ENCODE measurements at regions not wholly inside any gene's neighbourhood (a gene's known extent, or its start where the extent isn't known, plus 50 kb on each side); places are given as distances from the start of the nearest gene placed in this dataset.

GRCh38 chr3:124158168-124158881 is 166.4 kb upstream of the ROPN1 start:
- ChIA-PET POLR2A (no interaction called here), CTCF (ENCODE audit: low intra/inter-chr PET ratio, low total read pairs) (no interaction called here)
- FAIRE-seq, result no peak
- Histone ChIP-seq H2AFZ (ENCODE audit: low read length) (no peak overlapping the region), H3K4me2 (ENCODE audit: low read depth, low read length) (no peak overlapping the region), H3K27me3 (ENCODE audit: control insufficient read depth in 1 of 2, insufficient read depth in 2 of 2, low read length in 2 of 2) (no peaks in the 10 kb centered on the region), H4K20me1 (ENCODE audit: insufficient read depth, low read length) (0 out of 2 replicates have a peak, but pooled peaks cover 4% of the 10 kb centered on the region), H3K27ac (ENCODE audit: extremely low read length, insufficient read depth, low read length) (no peak overlapping the region), H3K4me1 (ENCODE audit: insufficient read depth, low read length) (peaks cover 9% of the 10 kb centered on the region), H3K9ac (ENCODE audit: insufficient read depth, low read depth, low read length) (no peak overlapping the region), H3K79me2 (ENCODE audit: insufficient read depth, low read length) (no peaks in the 10 kb centered on the region), H3K36me3 (replicated peaks in 1 of 2; ENCODE audit: control insufficient read depth in 1 of 2, insufficient read depth in 2 of 2, low read length in 2 of 2) (no peaks in the 10 kb centered on the region), H3K9me3 (ENCODE audit: low read length) (no peaks in the 10 kb centered on the region), H3K4me3 (replicated peaks in 1 of 3; ENCODE audit: insufficient read depth in 1 of 3, low read depth in 2 of 3, low read length in 3 of 3) (no peak overlapping the region)
- intact Hi-C loops (cut with micrococcal nuclease; ENCODE audit: unreplicated experiment), result no loop called here
- in situ Hi-C loops (cut with HindIII; ENCODE audit: extremely low pct_ligation_motif_present, low pct_unique_long_range_greater_than_20kb), result no loop called here
- WGBS (ENCODE audit: low lambda C conversion rate), result 18% methylated on average over 5 of the region's 5 CpGs
- DNase-seq (ENCODE audit: low spot score), result no peak
- BruUV-seq (replicated peaks), result no TSS peak
- ATAC-seq, result no peak
- TF ChIP-seq, protein P1, sequence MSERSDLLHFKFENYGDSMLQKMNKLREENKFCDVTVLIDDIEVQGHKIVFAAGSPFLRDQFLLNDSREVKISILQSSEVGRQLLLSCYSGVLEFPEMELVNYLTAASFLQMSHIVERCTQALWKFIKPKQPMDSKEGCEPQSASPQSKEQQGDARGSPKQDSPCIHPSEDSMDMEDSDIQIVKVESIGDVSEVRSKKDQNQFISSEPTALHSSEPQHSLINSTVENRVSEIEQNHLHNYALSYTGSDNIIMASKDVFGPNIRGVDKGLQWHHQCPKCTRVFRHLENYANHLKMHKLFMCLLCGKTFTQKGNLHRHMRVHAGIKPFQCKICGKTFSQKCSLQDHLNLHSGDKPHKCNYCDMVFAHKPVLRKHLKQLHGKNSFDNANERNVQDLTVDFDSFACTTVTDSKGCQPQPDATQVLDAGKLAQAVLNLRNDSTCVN (CRISPR knock-in tag; IDR thresholded peaks at IDR 0.05; ENCODE audit: borderline replicate concordance), result no peak
- TF ChIP-seq ZNF569 (CRISPR knock-in tag; IDR thresholded peaks at IDR 0.05; ENCODE audit: borderline replicate concordance) (no peak), AKNA (CRISPR knock-in tag; IDR thresholded peaks at IDR 0.05; ENCODE audit: borderline replicate concordance) (no peak), POLR2G (IDR thresholded peaks at IDR 0.05; ENCODE audit: low read depth, low read length) (no peak), ZNF567 (CRISPR knock-in tag; IDR thresholded peaks at IDR 0.05; ENCODE audit: borderline replicate concordance) (no peak), THAP9 (CRISPR knock-in tag; IDR thresholded peaks at IDR 0.05; ENCODE audit: borderline replicate concordance) (no peak), ZEB1 (IDR thresholded peaks at IDR 0.05; ENCODE audit: insufficient replicate concordance, low read depth) (no peak), ZNF800 (CRISPR knock-in tag; IDR thresholded peaks at IDR 0.05) (no peak), FOXK2 (IDR thresholded peaks at IDR 0.05) (no peak)
- TF ChIP-seq, protein P2, sequence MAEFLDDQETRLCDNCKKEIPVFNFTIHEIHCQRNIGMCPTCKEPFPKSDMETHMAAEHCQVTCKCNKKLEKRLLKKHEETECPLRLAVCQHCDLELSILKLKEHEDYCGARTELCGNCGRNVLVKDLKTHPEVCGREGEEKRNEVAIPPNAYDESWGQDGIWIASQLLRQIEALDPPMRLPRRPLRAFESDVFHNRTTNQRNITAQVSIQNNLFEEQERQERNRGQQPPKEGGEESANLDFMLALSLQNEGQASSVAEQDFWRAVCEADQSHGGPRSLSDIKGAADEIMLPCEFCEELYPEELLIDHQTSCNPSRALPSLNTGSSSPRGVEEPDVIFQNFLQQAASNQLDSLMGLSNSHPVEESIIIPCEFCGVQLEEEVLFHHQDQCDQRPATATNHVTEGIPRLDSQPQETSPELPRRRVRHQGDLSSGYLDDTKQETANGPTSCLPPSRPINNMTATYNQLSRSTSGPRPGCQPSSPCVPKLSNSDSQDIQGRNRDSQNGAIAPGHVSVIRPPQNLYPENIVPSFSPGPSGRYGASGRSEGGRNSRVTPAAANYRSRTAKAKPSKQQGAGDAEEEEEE (CRISPR knock-in tag; IDR thresholded peaks at IDR 0.05; ENCODE audit: borderline replicate concordance), result no peak

All from HepG2 (cell line).